Stomach (tissue), 4 donors: ENCODE measurements at regions not wholly inside any gene's neighbourhood (a gene's known extent, or its start where the extent isn't known, plus 50 kb on each side); places are given as distances from the start of the nearest gene placed in this dataset.

Experiments used
- EP300 ChIP-seq: sonication (generic); formaldehyde crosslinking; IDR thresholded peaks from one replicate; pipeline ENCODE4 v1.6.1; 2017; ENCODE audit warnings: antibody characterized with exemption
- POLR2A ChIP-seq, 4 donors: fragments of 450-650 bp; IDR thresholded peaks; one replicate each; pipeline ENCODE4 v1.6.1; 2016; ENCODE audit warnings: antibody characterized with exemption in 4 of 4, control low read depth in 2 of 4, mild to moderate bottlenecking in 1 of 4, moderate library complexity in 1 of 4

GRCh38 chr3:1824359-1824758 lies 274.3 kb upstream of the CNTN4 start:
- TF ChIP-seq POLR2A (IDR thresholded peaks at IDR 0.05), result no peak
- TF ChIP-seq EP300, result no peak
